NCI-H2196 treated with DMSO at 0.1 percent for 48 hours (cell line): ENCODE measurements at regions not wholly inside any gene's neighbourhood (a gene's known extent, or its start where the extent isn't known, plus 50 kb on each side); places are given as distances from the start of the nearest gene placed in this dataset.

ENCODE experiments used
- DNase-seq: peaks from one replicate; lab custom pipeline; 2025; ENCODE audit not compliant: unreplicated experiment; lab: John Stamatoyannopoulos, UW

- no peak for DNase-seq
Measured at GRCh38 chr2:163370169-163370886, 365.5 kb downstream of the FIGN start.

GRCh38 chr2:163369111-163369510 is 366.7 kb downstream of the FIGN start:
- DNase-seq = no peak

GRCh38 chr2:163368655-163369054 is 367.2 kb downstream of the FIGN start:
- no peak for DNase-seq

- no peak for DNase-seq
Measured at GRCh38 chr2:163367825-163368582, 367.8 kb downstream of the FIGN start.

GRCh38 chr2:163364736-163365135 is 371.1 kb downstream of the FIGN start:
- no peak for DNase-seq

GRCh38 chr2:163353551-163353950 is 382.3 kb downstream of the FIGN start:
- no peak for DNase-seq

GRCh38 chr2:163351966-163352365 is 383.8 kb downstream of the FIGN start:
- no peak for DNase-seq

GRCh38 chr2:163351143-163351542 is 384.7 kb downstream of the FIGN start:
- DNase-seq = no peak

- DNase-seq = no peak
Measured at GRCh38 chr2:163348857-163349380, 386.9 kb downstream of the FIGN start.

- DNase-seq = no peak
Measured at GRCh38 chr2:163347982-163348856, 387.6 kb downstream of the FIGN start.

GRCh38 chr2:163345795-163346573 is 389.8 kb downstream of the FIGN start:
- peak; percentile 14 for DNase-seq

GRCh38 chr2:163343316-163343715 is 392.5 kb downstream of the FIGN start:
- DNase-seq = no peak

GRCh38 chr2:163341426-163341825 is 394.4 kb downstream of the FIGN start:
- no peak for DNase-seq

- DNase-seq = no peak
Measured at GRCh38 chr2:163338270-163338669, 397.5 kb downstream of the FIGN start.

GRCh38 chr2:163324677-163325076 is 411.1 kb downstream of the FIGN start:
- no peak for DNase-seq

- DNase-seq = no peak
Measured at GRCh38 chr2:163319006-163319405, 416.8 kb downstream of the FIGN start.

GRCh38 chr2:163314712-163315111 is 421.1 kb downstream of the FIGN start:
- DNase-seq = no peak

GRCh38 chr2:163312713-163313112 is 423.1 kb downstream of the FIGN start:
- DNase-seq = no peak

GRCh38 chr2:163306647-163307046 is 429.2 kb downstream of the FIGN start:
- no peak for DNase-seq

- DNase-seq = no peak
Measured at GRCh38 chr2:163302141-163302540, 433.7 kb downstream of the FIGN start.

- DNase-seq = no peak
Measured at GRCh38 chr2:163291790-163292189, 444.0 kb downstream of the FIGN start.
